ENCODE measurements at regions not wholly inside any gene's neighbourhood (a gene's known extent, or its start where the extent isn't known, plus 50 kb on each side); places are given as distances from the start of the nearest gene placed in this dataset.

DNA sequence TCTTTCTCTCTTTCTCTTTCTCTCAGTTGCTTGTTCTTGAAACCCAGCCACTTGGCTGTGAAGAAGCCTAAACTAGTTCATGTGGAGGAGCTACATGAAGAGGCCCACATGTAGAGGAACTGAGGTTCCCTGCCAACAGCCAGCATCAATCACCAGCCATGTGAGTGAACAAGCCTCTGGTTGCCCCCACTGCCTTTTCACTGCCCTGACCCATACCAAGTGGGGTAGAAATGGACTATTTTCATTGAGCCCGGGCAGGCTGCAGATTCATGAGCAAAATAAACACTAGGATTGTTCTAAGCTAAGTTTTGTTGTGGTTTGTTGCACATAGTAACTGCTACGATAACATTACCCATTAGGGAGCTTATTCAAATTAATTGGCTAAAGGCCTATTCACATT lies 78.7 kb upstream of the FAM216B start:
- no peak for DNase-seq (ENCODE audit: low read depth)
- no peak overlapping the region for H3K4me3 ChIP-seq (ENCODE audit: low read depth, low read length)
- TF ChIP-seq CTCF (IDR thresholded peaks at IDR 0.05; ENCODE audit: control insufficient read depth, extremely low read depth, insufficient read depth) = no peak

- no peak overlapping the region for H3K4me3 ChIP-seq (ENCODE audit: low read depth, low read length)
- peak; percentile 19 for DNase-seq (ENCODE audit: low read depth)
- TF ChIP-seq CTCF (IDR thresholded peaks at IDR 0.05; ENCODE audit: control insufficient read depth, extremely low read depth, insufficient read depth) = no peak
Observed at GRCh38 chr13:42703740-42704139, 77.6 kb upstream of the FAM216B start.

DNA sequence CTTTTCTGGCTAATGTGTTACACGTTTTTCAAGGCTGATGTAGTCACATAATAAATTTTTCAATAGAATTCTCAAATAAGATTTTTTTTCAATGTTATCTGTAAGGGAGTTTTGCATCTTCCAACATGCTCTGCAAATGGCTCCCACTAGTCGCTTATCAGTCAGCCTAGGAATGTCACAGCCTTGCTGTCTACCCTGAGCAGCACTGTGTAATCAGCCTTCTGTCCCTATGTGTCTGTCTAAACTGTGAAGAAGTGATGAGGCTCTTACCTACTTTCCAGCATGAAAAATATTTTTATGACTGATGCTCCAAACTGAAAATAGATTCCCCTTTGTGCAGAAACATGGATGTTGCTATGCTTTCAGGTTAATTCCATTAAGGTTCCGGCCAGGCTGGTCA lies 75.1 kb upstream of the FAM216B start:
- no peak overlapping the region for H3K4me3 ChIP-seq (ENCODE audit: low read depth, low read length)
- no peak for TF ChIP-seq CTCF (IDR thresholded peaks at IDR 0.05; ENCODE audit: control insufficient read depth, extremely low read depth, insufficient read depth)
- DNase-seq (ENCODE audit: low read depth) = no peak

DNA sequence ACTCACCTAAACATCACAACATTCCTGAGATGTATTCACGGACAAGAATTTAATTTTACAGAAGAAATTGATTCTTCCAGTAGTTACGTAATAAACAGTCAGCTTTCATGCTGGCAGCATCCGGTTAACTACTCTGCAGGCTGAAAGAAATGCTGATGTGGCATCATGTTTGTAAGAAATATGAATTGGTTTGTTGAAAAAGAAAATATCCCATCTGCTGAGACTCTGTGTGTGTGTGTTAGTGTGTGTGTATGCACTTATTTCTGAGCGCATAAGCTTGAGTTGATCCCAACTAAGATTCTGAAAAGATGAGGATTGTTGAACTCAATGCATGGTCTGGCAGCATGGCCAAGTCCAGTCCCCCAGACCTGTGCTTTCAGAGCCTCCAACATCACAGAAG lies 74.3 kb upstream of the FAM216B start:
- no peak for TF ChIP-seq CTCF (IDR thresholded peaks at IDR 0.05; ENCODE audit: control insufficient read depth, extremely low read depth, insufficient read depth)
- DNase-seq (ENCODE audit: low read depth) = no peak
- no peak overlapping the region for H3K4me3 ChIP-seq (ENCODE audit: low read depth, low read length)

- DNase-seq (ENCODE audit: low read depth) = no peak
- no peak overlapping the region for H3K4me3 ChIP-seq (ENCODE audit: low read depth, low read length)
- no peak for TF ChIP-seq CTCF (IDR thresholded peaks at IDR 0.05; ENCODE audit: control insufficient read depth, extremely low read depth, insufficient read depth)
Observed at GRCh38 chr13:42707586-42707985, 73.8 kb upstream of the FAM216B start.

DNA sequence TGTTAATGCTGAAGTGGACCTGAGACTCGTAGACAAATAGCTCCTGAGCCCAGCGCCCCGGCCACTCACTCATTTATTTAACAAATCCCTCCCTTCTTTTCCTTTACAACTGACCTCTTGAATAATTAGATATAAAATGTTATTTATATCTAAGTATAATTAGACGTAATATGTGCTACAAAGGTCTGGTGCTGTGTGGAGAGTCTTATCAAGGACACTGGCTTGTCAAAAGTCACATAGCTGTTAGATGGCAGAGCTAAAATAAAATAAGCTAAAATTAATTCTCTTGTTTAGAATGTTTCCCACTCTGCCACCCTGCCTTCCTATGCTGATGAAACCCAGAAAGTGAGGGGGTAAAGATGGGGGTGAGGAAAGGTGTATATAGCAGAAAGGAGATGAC lies 73.0 kb upstream of the FAM216B start:
- no peak overlapping the region for H3K4me3 ChIP-seq (ENCODE audit: low read depth, low read length)
- no peak for TF ChIP-seq CTCF (IDR thresholded peaks at IDR 0.05; ENCODE audit: control insufficient read depth, extremely low read depth, insufficient read depth)

GRCh38 chr13:42709276-42709675 lies 72.1 kb upstream of the FAM216B start:
- DNase-seq (ENCODE audit: low read depth) = no peak
- no peak overlapping the region for H3K4me3 ChIP-seq (ENCODE audit: low read depth, low read length)
- no peak for TF ChIP-seq CTCF (IDR thresholded peaks at IDR 0.05; ENCODE audit: control insufficient read depth, extremely low read depth, insufficient read depth)

More for the DNA sequence above, 73.0 kb upstream of the FAM216B start:
- DNase-seq (ENCODE audit: low read depth) = no peak
